ENCODE measurements at regions not wholly inside any gene's neighbourhood (a gene's known extent, or its start where the extent isn't known, plus 50 kb on each side); places are given as distances from the start of the nearest gene placed in this dataset.

GRCh38 chr9:89667726-89668125, 62.9 kb downstream of the GADD45G start:
- TF ChIP-seq CTCF (IDR thresholded peaks at IDR 0.05; ENCODE audit: low read length) (no peak), EZH2phosphoT487 (IDR thresholded peaks at IDR 0.05; ENCODE audit: low read length) (no peak)
